Activated naive CD4-positive, alpha-beta T cell (primary cell): ENCODE measurements at regions not wholly inside any gene's neighbourhood (a gene's known extent, or its start where the extent isn't known, plus 50 kb on each side); places are given as distances from the start of the nearest gene placed in this dataset.
"Not testable (repeated sequence)": the region's sequence is repeated elsewhere in the genome, so short reads cannot be mapped to it uniquely, and the experiment has no call there.

ENCODE experiments used
- DNase-seq, 4 experiments: peaks; one replicate each; lab custom pipeline; 2025; lab: John Stamatoyannopoulos, UW

GRCh38 chr17:30712859-30713258, 111.6 kb downstream of the CRLF3 start:
- DNase-seq = not testable (repeated sequence)

DNA sequence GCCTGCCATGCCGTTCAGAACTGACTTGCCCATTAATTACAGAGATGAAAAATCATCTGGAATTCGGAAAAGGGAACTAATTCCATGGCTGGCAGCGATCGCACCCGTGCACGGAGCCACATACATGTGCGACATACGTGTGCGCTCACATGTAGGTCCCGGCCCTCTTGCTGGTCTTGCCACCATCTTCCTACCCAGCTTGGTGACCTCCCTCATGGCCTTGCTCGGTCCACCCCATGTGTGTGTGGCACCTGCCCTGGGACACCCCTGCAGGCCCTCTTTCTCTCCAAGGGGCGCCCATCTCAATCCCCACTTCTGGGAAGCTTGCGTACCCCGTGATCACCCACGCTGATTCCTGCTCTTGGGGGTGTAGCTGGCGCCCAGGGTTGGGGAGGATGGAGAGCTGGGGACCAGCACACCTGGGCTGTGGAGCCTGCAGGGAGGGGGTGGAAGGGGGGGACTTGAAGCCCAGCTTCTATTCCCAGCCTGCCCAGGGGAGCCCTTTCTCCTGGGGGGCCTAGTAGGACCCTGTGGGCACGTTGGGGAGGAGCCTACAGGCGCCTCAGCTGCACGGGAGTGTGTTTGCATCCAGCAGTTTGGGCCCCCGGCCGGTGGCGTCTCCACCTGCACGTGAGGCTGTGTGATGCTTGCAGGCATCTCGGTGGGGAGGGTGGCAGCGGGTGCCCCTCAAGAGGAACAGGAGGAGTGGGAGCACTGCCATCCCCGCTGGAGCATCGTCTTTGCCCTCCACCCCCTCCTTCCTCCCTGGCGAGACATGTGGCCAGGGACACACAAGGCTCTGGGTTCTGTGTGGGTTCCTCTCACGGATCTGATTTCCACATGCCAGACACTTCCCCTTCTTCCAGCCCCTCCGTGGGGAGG, 112.6 kb downstream of the CRLF3 start:
- DNase-seq = not testable (repeated sequence)

- not testable (repeated sequence) for DNase-seq
These were observed 113.3 kb downstream of the CRLF3 start for GRCh38 chr17:30711176-30711575.

DNA sequence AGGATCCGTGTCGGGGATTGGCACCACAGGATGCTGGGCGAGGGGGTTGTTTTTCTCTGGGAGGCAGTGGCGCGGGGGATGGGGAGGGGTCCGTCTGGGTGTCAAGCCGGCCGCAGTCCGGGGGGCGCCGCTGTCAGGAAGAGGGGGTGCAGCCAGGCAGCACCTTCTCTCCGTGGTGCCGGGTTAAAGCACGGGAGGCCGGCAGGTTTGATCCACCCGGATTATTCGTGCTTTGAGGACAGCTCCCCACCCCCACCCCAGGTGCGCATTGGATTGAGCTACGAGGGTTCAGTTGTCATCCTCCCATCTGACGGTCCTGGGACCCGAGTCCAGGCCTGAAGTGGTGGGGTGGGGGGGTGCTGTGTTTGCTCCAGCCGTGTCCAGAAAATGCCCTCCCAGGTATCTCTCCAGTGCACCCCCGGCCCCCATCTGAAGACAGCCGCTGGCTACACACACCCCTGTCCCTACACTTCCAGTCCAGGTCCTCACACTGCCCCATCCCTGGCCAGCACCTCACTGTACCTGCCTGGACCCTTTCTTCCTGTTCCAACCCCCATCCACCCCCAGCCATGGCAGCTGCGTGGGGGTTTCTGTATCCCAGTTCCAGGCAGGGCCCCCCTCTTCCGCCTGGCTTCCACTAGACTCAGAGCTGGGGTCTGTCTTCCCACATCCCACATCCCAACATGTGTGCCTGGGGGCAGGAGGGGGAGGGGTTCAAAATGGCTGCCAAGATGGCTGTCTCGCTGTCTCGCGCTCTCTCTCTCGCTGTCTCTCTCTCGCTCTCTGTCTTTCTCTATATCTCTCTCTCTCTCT, 114.0 kb downstream of the CRLF3 start:
- not testable (repeated sequence) for DNase-seq

DNA sequence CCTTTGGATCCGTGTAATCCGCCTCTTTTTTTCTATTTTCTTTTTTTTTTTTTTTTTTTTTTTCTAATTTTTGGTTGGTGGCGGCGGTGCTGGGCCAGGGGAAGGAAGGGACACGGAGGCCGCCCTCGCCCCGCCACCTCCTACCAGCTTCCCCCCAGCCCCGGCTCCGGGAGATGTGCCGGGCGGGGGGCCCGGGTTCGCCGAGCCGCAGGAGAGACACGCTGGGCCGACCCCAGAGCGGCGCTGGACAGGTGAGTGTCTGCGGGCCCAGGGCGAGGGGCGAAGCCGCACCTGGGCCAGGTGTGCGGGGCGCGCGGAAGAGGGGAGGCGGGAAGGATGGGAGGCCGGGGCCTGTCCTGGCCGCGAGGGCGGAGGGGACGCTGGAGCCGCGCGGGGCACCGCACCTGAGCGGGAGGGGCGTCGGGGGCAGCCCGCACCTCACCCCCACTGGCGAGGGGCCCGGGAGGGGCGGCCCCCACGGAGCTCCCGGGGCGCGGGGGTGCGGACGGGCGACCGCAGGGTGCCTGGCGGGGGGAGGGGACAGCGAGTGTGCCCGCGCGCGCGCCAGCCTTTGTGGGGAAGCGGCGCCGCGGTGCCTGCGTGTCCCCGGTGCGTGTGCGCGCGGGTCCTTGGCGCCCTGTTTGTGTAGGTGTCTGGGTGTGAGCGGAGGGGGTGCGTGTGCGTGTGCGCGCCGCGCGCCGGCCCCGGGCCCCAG, 114.8 kb downstream of the CRLF3 start:
- DNase-seq = peak in 1 of 4 experiments; percentile 39

- peak in 1 of 4 experiments; percentile 14 for DNase-seq
These were observed 115.4 kb downstream of the CRLF3 start for GRCh38 chr17:30709096-30709495.

DNA sequence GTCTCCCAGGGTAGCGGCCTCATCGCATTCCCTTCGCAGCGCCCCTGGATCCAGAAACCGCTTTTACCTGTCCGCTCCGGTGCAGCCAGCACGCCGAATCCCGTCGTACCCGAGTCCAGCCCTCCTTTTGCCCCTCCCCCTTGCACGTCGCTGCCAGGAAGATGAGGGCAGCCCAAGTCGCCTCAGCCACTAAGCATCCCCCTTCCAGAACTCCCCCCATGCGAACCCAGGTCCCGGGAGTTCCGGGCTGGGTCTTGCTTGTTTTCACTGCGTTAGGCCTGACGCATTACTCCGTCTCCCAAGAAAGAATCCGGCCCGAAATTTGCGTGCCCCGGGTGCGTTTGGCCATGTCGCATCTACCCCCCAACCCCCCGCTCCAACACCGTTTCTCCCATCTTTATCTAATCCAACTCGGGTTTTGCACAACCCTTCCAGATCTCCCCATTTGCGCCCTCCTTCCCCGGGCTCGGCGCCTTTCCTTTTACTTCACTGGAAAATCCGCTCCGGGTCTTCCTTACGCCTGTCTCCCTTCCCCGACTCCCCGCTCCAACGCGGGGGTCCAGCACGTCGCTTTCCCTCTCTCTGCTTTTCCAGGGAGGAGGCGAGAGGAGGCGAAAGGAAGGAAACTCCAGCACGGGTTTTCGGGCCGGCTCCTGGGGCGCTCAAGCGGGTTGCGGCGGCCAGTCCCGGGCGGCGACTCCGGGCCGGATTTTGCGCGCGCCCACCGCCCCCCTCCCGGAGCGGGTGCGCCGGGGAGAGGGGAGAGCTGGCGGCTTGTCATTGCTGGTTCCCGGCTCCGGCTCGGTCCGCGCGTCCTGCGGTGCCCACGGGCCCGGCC, 116.0 kb downstream of the CRLF3 start:
- peak in 3 of 4 experiments; percentile 32 to 71 (median 48) for DNase-seq

GRCh38 chr17:30707724-30708240, 116.7 kb downstream of the CRLF3 start:
- not testable (repeated sequence) for DNase-seq

DNA sequence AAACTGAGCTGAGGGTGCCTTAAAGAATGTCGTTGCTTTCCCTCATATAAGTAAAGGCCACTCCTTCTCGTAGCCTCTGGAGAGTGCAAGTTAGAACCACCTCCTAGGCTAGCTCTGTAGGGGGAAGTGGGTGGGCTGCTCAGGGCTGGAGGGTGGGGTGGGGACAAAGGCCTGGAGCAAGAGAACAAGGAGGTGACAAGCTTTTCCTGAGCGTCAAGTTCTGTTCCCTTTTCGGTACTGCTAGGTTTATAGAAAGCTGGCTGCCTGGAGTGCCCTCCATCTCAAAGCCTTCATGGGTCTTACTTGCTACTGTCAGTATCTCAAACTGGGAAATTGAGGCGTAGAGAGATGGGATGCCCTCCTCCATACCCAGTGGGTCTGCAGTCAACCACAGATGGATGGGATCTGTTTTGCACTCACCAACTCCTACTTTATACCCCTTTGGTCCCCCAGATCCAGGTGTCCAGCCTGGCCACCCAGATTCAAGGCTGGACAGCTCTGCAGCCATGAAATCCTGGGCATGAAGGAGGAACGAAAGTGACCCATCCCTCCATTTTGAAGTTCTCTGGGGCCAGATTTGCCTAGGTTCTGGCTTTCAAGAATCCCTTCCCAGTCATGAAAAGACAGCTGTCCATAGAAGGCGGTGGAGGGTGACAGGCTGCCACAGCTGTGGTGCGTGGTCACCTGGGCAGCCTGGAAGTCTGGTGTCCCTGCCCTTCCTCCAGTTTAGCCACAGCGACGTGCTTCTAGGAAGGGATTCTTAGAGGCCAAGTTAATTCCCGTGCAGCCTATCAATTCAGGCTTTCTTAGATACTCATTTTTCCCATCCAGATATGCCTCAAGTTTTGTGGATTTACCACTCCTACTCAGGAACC, 117.8 kb downstream of the CRLF3 start:
- DNase-seq = not testable (repeated sequence)

DNA sequence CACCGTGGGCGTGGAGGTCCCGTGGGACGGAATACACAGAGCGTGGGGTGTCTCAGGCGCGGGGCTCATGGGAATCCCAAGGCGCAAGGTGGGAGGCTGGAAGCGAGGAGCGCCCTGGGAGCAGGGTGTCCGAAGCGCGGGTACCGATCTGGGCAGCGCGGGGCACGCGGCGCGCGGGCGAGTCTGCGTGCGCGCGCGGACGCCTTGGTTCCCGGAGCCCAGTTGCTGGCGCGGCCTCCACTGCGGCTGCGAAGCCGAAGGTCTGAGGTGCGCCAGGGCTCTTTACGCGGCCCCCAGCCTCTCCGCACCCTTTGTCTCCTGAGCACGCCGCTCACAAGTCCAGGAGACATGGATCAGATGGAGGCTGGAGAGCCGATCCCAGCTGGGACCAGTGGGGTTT, 118.5 kb downstream of the CRLF3 start:
- not testable (repeated sequence) for DNase-seq

GRCh38 chr17:30701498-30701989, 122.9 kb downstream of the CRLF3 start:
- DNase-seq = no peak

DNA sequence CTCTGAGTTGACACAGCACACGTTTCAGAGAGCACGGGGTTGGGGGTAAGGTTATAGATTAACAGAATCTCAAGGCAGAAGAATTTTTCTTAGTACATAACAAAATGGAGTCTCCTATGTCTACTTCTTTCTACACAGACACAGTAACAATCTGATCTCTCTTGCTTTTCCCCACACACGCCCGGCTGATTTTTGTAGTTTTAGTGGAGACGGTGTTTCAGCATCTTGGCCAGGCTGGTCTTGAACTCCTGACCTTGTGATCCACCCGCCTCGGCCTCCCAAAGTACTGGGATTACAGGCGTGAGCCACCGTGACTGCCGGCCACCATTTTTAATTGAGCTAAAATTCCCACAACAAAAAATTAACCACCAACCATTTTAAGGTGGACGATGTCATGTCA, 123.7 kb downstream of the CRLF3 start:
- DNase-seq = not testable (repeated sequence)

GRCh38 chr17:30697619-30698460, 126.7 kb downstream of the CRLF3 start:
- peak; percentile 38 to 70 (median 47) for DNase-seq

DNA sequence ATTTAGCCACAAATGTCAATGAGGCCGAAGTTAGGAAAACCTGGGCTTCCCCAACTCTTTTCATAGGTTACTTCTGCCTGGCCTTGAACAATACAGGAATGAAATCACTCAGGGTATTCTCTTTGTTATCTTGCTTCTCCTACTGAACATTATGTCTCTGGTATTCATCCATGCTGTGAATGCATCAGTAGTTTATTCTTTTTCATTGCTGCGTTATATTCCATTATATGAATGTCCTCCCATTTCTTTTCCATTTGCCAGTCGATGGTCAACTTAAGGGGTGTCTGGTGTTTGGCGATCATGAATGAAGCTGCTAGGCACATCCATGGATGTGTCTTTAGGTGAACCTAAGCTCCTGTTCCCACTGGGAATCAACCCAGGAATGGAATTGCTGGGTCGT, 128.3 kb downstream of the CRLF3 start:
- DNase-seq = no peak

GRCh38 chr17:30695265-30695811, 129.2 kb downstream of the CRLF3 start:
- DNase-seq = not testable (repeated sequence)

DNA sequence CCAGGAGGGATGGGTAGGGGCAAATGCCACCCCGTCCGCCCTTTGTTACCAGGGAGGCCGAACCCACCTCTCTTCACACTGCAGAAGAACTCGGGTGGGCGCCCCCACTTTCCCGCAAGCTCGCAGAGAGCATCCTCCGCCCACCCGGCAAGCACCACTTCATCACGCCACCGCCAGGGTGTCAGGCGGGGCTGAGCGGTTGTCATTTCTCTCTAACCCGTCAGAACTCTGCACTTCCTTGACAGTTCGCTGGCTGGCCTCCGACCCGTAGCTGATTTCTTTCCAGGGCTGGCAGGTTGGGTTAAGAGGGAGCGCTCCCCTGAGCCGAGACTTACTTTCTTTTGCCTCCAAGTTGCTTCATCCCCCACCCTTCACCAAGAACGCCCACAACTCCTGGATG, 130.7 kb downstream of the CRLF3 start:
- peak in 2 of 4 experiments; percentile 40 to 44 for DNase-seq

DNA sequence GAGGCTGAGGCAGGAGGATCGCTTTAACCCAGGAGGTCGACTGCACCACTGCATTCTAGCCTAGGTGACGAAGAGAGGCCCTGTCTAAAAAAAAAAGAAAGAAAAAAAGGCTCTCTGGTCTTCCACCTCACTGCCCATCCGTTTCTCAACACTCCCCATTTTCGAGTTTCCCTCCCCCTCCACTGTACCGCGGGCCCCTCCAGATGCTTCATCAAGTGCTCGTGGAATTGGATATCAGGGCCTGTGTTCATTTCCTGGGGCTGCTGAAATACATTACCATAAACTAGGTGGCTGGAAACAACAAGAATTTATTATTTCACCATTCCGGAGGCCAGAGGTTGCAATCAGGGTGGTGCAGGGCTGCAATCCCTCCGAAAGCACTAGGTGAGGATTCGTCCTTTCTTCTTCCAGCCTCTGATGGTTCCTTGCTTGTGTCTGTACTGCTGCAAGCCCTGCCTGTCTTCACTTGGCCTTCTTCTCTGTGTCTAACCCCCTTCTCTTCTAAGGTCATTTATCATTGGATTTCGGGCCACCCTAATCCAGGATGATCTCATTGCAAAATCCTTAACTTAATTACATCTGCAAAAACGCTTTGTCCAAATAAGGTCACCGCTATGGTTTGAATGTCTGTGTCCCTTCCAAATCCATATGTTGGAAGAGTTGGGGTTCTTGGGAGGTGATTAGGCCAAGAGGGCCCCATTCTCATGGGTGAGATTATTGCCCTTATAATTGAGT, 135.1 kb downstream of the CRLF3 start:
- DNase-seq = not testable (repeated sequence)
